NCI-H146 treated with DMSO at 0.1 percent for 48 hours (cell line): ENCODE measurements at regions not wholly inside any gene's neighbourhood (a gene's known extent, or its start where the extent isn't known, plus 50 kb on each side); places are given as distances from the start of the nearest gene placed in this dataset.

ENCODE experiments used
- DNase-seq: peaks from one replicate; lab custom pipeline; 2025; ENCODE audit not compliant: unreplicated experiment; lab: John Stamatoyannopoulos, UW

- DNase-seq: no peak
Measured at GRCh38 chr16:85548375-85548774, 64.7 kb upstream of the GSE1 start.

GRCh38 chr16:85549766-85550421 lies 63.2 kb upstream of the GSE1 start:
- DNase-seq: no peak

GRCh38 chr16:85550422-85550864 lies 62.7 kb upstream of the GSE1 start:
- DNase-seq: no peak

- DNase-seq: no peak
Measured at GRCh38 chr16:85550953-85551924, 61.9 kb upstream of the GSE1 start.

GRCh38 chr16:85552980-85553435 lies 60.1 kb upstream of the GSE1 start:
- DNase-seq: no peak

GRCh38 chr16:85553436-85554113 lies 59.5 kb upstream of the GSE1 start:
- peak; percentile 7 for DNase-seq

- DNase-seq: peak; percentile 27
Measured at GRCh38 chr16:85554114-85554888, 58.8 kb upstream of the GSE1 start.

GRCh38 chr16:85554889-85555718 lies 58.0 kb upstream of the GSE1 start:
- peak; percentile 48 for DNase-seq

GRCh38 chr16:85555719-85556455 lies 57.2 kb upstream of the GSE1 start:
- DNase-seq: no peak

- DNase-seq: no peak
Measured at GRCh38 chr16:85556456-85557082, 56.6 kb upstream of the GSE1 start.

GRCh38 chr16:85557083-85557970 lies 55.8 kb upstream of the GSE1 start:
- DNase-seq: peak; percentile 10

GRCh38 chr16:85557971-85558657 lies 55.0 kb upstream of the GSE1 start:
- peak; percentile 82 for DNase-seq

- no peak for DNase-seq
Measured at GRCh38 chr16:85560932-85561247, 52.2 kb upstream of the GSE1 start.

GRCh38 chr16:85561248-85562092 lies 51.7 kb upstream of the GSE1 start:
- no peak for DNase-seq

- DNase-seq: peak; percentile 37
Measured at GRCh38 chr16:85562093-85562786, 50.9 kb upstream of the GSE1 start.

GRCh38 chr16:85563034-85563433 lies 50.1 kb upstream of the GSE1 start:
- no peak for DNase-seq
